ENCODE measurements at regions not wholly inside any gene's neighbourhood (a gene's known extent, or its start where the extent isn't known, plus 50 kb on each side); places are given as distances from the start of the nearest gene placed in this dataset.

GRCh38 chr10:42997151-42997848 lies 79.6 kb upstream of the RET start:
- FAIRE-seq = no peak
- no peak for ATAC-seq
- Histone ChIP-seq H3K27ac (ENCODE audit: control insufficient read depth, insufficient read depth) (no peak overlapping the region), H3K4me1 (ENCODE audit: control insufficient read depth, insufficient read depth, low read length) (no peaks in the 10 kb centered on the region), H3K36me3 (ENCODE audit: control insufficient read depth in 2 of 2, insufficient read depth in 2 of 2, low read length in 1 of 2) (no peaks in the 10 kb centered on the region), H3K4me2 (ENCODE audit: control insufficient read depth, insufficient read depth) (no peak overlapping the region), H3K79me2 (ENCODE audit: control insufficient read depth, insufficient read depth, low read length) (no peaks in the 10 kb centered on the region), H4K20me1 (ENCODE audit: control insufficient read depth, insufficient read depth) (no peaks in the 10 kb centered on the region), H3K27me3 (replicated peaks in 1 of 2; ENCODE audit: control insufficient read depth in 2 of 2, insufficient read depth in 2 of 2, low read length in 1 of 2) (no peaks in the 10 kb centered on the region), H3K9ac (ENCODE audit: control insufficient read depth, insufficient read depth, low read length) (no peak overlapping the region), H2AFZ (ENCODE audit: control insufficient read depth, low read depth, low read length) (no peak overlapping the region), H3K9me3 (replicated peaks; ENCODE audit: control insufficient read depth, insufficient read depth, low read length) (no peaks in the 10 kb centered on the region), H3K4me3 (no peak overlapping the region)
- no peak for DNase-seq (ENCODE audit: low read depth, low spot score)
- ChIA-PET CTCF (no interaction called here), SMC1A (ENCODE audit: uncharacterized antibody, unreplicated experiment) (no interaction called here), RAD21 (ENCODE audit: unreplicated experiment) (no interaction called here), POLR2A (no interaction called here)
- in situ Hi-C loops (cut with MboI) (no loop called here), intact Hi-C loops (cut with micrococcal nuclease; ENCODE audit: unreplicated experiment) (no loop called here)
- WGBS (ENCODE audit: insufficient coverage, insufficient replicate concordance, low lambda C conversion rate, missing lambda C conversion rate) = 25% methylated on average over 6 of the region's 6 CpGs
- no TSS peak for BruUV-seq (replicated peaks)
- TF ChIP-seq TAF1 (IDR thresholded peaks at IDR 0.05; ENCODE audit: borderline replicate concordance, low read depth, low read length) (no peak), HDGF (IDR thresholded peaks at IDR 0.05) (no peak), ZBTB11 (CRISPR knock-in tag; IDR thresholded peaks at IDR 0.05) (no peak), NFIC (IDR thresholded peaks at IDR 0.05; ENCODE audit: low read depth, low read length) (no peak), CBX5 (IDR thresholded peaks at IDR 0.05; ENCODE audit: low read depth) (no peak), USF1 (IDR thresholded peaks at IDR 0.05; ENCODE audit: borderline replicate concordance, extremely low read length, insufficient read depth, low read depth, low read length) (no peak), ZBED1 (IDR thresholded peaks at IDR 0.05; ENCODE audit: borderline replicate concordance) (no peak), CREB1 (IDR thresholded peaks at IDR 0.05; ENCODE audit: low read depth) (no peak), RB1 (IDR thresholded peaks at IDR 0.05; ENCODE audit: borderline replicate concordance) (no peak), FOS (IDR thresholded peaks at IDR 0.05; ENCODE audit: borderline replicate concordance, extremely low read depth, insufficient read length) (no peak), SMC3 (IDR thresholded peaks at IDR 0.05; ENCODE audit: borderline replicate concordance, low read length) (no peak), POLR2AphosphoS5 (IDR thresholded peaks at IDR 0.05; ENCODE audit: low read length) (no peak), ZNF217 (IDR thresholded peaks at IDR 0.05) (no peak), FOXK2 (IDR thresholded peaks at IDR 0.05) (no peak), BHLHE40 (IDR thresholded peaks at IDR 0.05; ENCODE audit: borderline replicate concordance in 1 of 2, low read depth in 2 of 2, low read length in 1 of 2) (no peak), ZBTB4 (CRISPR knock-in tag; IDR thresholded peaks at IDR 0.05) (no peak), IRF4 (IDR thresholded peaks at IDR 0.05; ENCODE audit: low read depth, low read length) (no peak), CEBPB (IDR thresholded peaks at IDR 0.05; ENCODE audit: borderline replicate concordance in 1 of 2, low read depth in 2 of 2, low read length in 2 of 2) (no peak), CREM (IDR thresholded peaks at IDR 0.05; ENCODE audit: low read depth) (no peak)

Data from GM12878 (cell line).